Non-pigmented ciliary epithelial cell (primary cell): ENCODE measurements at regions not wholly inside any gene's neighbourhood (a gene's known extent, or its start where the extent isn't known, plus 50 kb on each side); places are given as distances from the start of the nearest gene placed in this dataset.

ENCODE experiments used
- DNase-seq: peaks from one replicate; pipeline ENCODE4 v3.0.0-alpha.2; 2010; ENCODE audit warnings: low read depth

DNA sequence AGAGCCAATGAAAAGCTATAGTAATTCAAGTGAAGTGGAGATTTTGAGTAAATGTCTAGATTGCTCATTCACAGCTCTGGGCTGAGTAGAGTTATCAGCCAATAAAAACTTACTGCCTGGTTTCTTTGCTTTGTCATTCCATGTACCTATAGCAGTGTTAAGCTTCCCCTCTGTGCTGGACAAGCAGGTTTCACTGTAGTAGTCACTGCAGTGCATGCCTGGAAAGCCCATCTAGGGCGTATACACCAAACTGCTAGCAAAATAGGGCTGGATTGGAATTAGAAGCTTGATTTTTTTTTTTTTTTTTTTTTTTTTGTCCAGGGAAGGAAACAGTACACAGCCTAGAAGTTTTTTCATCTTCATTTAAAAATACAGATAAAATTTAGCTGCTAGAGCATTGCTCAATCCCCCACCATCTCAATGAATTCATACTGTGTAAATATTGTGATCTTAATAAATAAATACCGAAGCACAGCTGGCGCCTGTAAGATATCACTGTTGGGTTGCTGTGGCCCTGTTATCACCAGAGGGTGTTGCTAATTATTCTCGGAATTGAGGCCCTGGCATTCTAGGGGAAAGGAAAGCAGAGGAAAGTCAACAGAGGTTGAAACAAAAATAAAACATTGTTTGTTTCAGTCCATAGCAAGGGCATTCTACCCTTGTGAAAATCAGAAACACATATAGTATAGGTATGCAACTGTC lies 968.5 kb upstream of the GJE1 start:
- no peak for DNase-seq

DNA sequence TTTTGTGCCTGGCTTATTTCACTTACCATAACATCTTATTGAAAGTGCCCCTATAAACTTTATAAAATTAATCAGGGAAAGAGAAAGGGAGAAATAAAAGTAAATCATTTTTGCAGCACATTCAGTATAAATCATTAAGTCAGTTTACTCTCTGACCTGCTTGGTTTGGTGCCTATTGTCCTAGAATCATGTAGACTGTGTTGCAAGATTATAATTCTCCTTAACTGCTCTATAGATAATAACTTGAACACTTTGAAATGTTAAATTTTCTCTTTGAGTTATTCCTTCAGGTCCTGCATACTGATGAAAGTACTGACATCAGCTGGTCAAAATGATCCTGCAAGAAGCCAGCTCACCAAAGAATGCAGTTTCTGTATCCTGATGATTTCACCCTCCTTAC lies 969.6 kb upstream of the GJE1 start:
- no peak for DNase-seq

DNA sequence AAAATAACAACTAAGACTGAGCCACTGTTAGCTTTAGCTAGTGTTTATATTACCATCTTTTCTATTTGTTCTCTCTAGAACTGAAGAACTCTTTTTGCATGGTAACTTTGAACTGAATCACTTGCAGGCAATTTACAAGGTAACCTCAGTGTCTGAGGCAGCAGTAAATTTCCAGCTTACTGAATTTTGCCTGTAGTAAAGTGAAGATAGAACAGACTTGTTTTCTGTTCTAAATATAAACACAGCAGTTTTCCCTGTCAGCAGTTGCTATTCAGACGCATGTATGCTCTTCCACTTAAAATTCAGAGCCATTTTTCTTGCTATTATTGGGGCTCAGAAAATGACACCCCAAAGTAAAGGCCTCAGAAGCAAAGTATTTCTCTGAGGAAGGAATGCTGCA lies 974.0 kb upstream of the GJE1 start:
- no peak for DNase-seq

DNA sequence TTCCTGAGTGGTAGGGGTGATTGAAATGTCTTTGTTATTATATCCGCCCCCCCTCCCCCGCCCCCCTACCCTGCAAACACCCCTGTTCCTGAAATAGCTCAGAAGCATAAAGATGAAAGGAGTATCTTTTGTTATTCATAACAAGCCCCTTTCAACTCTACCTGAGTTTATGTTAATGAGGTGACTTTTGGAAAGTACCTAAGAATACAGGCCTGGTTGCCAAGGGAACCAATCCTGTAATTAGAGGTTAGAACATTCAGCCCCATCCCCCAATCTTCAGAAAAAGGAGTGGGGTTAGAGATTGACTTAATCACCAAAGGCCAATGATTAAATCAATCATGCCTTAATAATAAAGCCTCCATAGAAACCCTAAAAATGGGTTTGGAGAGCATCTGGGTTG lies 979.2 kb upstream of the GJE1 start:
- no peak for DNase-seq

DNA sequence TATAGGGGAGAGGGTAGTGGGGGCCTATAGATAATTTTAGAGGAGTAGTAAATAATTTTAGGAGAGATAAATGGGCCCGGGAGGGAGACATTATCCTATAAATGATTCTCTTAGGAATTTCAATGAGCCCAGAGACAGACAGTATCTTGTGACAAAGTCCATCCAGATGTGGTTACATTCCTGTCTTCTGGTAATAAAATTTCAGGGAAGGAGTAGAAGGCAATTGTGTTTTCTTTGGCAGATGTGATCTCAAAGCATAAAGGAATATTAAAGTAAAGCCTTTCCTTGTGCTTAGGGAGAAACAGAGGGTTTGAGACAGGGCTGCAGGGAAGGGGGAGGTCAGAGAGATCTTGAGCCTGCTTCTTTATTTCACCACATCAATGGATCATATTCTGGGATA lies 979.8 kb upstream of the GJE1 start:
- DNase-seq: no peak

DNA sequence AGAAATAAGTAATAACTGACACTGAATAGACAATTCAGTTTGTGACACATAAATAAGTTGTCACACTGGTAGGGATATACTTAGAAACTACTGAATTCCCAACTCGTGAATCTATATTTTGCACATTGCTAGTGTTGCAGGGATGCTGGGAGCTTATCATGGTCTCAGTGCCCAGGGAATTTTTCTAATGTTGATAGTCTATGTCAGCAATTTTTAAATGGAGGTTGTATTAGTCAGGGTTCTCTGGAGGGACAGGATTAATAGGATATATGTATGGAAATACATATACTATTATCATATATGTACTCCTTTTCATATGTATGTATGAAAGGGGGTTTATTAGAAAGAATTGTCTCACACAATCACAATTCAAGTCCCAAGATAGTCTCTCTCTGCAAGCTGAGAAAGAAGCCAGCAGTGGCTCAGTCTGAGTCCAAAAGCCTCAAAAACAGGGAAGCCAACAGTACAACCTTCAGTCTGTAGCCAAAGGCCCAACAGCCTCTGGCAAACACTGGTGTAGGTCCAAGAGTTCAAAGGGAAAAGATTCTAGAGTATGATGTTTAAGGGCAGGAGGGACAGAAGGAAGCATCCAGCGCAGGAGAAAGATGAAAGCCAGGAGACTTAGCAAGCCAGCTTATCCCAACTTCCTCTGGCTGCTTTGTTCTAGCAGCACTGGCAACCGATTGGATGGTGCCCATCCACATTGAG lies 980.9 kb upstream of the GJE1 start:
- DNase-seq: no peak

DNA sequence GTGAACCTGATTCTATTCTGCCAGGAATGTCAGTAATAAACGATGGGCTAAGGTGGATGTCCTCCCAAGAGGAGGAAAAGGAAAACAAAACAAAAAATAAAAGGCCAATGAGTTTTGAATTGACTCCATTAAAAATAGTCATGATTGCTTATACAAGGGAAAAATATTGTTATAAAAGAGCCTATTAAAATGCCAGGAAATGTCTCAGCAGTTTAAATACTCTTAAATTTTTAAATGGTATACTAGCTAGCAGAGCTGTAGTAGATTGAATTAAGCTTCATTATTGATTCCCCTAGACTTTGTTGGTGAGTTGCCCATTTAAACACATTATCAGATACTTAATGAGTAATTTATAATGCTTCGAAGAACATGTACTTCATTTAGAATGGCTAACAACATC lies 990.9 kb upstream of the GJE1 start:
- DNase-seq: no peak

DNA sequence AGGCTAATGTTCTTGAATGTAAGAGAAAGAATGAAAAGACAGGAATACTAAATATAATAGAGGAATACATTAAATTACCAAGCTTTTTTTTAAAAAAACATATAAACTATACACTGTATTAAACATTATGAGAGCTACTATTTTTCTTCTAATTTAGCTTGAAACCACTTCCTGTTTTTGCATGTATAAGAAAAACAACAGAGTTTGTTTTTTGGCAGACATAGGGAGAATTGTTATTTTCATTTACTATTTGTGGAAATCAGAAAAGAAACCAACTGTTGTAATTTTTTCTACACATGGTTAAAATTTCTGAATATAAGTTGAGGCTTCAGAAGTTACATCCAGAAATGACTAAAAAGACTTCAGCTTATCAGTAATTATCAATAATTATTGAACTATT lies 991.8 kb upstream of the GJE1 start:
- DNase-seq: no peak

DNA sequence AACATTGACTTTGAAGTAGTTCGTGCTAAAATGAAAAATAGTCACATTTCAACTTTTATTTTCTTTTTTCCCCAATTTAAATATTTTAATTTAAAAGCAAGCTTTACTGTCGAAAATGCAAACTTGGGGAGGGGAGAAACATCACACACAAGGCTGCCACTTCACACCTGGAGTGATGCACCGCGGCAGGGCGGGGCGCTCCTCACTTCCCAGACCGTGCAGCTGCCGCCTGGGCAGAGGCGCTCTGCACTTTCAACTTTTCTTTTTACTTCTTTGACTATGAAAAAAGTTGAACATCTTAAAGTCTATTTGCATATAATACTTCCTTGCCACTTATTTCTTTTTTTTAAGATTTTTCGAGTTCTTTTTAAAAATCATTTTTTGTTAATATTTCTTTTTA lies 993.3 kb upstream of the GJE1 start:
- no peak for DNase-seq

DNA sequence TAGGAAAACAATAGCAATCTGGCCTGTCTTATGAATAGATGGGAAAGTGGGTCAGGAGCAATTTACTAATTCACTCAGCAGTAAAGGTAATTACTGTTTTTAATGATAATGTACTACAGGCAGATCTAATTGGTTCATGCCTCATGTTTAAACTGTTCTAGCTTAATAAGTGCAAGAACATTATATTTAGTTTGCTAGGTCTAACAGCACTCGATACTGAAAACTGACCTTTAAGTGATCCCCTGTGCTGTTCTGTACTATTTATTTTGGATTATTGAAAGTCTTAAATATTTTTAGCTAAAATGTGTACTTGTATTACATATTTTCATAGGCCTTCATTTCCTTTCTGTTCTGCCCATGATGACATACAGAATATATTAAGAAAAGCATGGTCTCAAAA lies 998.0 kb upstream of the GJE1 start:
- DNase-seq: no peak

DNA sequence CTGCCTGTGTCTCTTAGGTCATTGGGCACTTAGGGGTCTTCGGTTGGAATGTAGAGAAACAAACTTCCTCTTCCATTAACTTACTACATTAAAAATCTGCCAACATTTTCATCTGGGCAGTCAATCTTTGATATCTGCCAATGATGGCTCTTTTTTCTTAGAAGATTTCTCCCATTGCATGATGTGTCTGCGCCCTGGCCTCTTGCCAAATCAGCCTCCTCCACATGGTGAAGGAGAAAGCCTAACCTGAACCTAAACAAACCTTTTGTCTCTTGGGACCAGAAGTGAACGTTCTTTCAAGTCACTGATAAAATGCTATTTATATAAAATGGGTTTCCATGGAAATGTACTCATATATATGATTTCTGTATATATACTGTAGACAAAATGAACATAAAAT lies 998.9 kb upstream of the GJE1 start:
- no peak for DNase-seq

DNA sequence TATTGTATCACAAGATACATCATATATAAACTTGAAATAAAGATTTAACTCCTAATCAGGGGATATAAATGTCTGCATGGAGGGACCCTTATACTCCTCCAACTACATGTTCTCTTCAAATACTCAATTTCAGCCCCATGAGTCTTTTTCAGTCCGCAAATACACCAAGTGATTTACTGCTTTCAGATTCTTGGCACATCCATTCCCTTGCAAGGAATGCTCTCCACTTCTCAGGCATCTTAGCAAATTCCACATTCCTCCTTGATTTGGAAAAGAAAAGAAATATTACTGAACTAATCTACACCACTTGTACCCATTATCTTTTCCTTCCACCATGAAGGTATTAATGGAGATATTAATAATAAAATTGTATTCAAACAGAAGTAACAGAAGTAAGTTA lies 999.4 kb upstream of the GJE1 start:
- DNase-seq: no peak

DNA sequence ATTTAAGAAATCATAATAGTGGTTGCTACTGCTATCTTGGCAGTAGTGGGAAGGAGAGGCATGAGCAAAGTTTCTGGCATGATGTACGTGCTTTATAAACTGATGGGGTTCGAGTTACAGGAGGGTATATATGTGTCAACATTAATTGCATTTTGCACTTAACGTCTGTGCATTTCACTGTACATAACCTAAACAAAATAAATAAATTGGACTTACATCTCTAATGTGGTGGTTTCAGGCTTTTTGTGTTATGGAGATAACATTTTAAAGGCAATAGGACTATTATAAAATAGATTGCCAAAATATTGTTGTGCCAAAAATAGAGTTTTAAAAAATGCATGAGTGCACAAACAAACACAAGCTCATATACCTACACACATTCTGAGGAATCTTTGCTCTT lies 1001.1 kb upstream of the GJE1 start:
- no peak for DNase-seq

DNA sequence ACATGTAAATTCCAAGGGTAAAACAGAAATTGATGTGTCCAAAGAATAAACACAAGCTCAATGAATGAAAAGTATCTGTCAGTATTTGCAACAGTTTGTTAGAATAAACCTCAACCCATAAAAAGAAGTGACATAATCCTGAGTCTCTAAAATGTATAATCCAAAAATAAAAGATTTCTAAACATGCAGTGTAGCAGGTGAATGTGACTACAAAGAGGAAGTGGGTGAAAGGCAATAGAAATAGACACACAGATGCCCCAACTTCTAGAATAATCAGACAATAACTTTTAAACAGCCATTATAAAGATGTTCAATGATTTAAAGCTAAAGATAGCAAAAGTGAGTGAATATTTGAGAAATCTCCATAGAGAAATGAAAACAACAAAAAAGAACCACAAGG lies 1009.2 kb upstream of the GJE1 start:
- no peak for DNase-seq

DNA sequence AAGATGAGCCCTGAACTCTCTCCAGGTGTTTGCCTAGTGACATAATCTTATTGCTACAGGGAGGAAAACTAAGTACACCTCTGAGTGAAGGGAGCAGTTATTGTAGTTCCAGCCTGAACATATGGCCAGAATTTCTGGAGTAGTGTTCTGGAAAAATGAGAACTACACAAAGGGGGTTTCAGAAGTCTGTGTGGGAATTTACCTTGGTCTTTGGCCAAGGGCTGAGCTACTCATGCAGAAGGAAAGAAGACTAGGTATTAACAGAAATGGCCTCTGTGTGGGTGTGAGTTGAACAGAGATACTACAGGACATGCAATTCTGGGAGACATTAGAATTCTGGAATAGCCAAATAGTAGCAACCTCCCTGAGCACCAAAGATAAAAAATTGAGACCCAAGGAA lies 1009.7 kb upstream of the GJE1 start:
- DNase-seq: no peak

DNA sequence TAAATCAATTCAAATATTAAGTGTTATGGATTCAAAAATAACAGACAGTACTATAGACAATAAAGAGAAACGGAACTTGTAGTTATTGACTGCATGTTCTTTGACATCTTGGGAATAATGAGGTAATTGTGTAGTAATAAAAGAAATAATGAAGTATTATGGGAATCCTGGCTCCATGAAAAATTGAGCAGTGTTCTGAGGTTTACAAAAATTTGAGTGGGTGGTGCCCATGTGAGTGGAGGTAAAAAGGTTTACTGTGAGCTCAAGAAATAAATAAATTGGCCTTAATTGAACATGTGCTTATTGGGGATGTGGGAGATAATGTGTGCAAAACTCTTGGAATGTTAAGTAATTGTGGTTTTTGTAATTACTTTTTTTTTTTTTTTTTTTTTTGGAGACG lies 1013.7 kb upstream of the GJE1 start:
- no peak for DNase-seq

DNA sequence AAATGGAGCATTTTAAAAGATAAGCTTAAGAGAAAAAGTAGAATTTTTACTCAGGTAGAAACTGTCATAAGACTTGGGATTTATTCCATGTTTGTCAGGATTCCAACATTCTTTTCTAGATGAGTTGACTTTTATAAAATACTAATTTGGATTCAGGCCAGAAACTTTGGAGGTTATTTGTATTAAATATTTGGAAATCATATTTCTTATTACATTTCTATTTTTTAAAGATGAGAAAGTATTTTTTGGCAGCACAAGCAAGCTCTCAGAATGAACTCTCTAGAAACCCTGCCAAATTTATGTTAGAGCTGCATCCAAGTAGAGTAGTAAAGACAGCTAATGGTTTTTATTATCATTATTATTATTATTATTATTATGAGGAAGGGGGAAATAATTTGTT lies 1014.9 kb upstream of the GJE1 start:
- no peak for DNase-seq

DNA sequence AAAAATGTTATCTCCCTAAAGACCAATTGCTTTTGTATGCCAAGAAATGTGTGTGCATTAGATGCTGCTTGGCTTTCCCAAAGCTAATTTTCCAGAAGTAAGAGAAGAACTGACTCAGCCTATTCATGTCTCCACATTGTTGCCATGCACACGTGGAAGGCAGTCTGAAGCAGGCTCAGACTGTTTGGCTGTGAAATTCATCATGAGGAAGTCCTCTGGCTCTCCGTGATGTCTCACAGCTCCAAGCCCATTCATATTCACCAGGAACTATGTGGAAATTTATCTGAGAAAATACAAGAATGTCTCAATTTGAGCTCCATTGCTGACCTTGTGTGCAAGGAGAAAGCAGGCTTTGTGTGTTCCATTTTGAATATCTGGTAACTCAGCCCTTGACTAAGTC lies 1022.2 kb upstream of the GJE1 start:
- DNase-seq: no peak

DNA sequence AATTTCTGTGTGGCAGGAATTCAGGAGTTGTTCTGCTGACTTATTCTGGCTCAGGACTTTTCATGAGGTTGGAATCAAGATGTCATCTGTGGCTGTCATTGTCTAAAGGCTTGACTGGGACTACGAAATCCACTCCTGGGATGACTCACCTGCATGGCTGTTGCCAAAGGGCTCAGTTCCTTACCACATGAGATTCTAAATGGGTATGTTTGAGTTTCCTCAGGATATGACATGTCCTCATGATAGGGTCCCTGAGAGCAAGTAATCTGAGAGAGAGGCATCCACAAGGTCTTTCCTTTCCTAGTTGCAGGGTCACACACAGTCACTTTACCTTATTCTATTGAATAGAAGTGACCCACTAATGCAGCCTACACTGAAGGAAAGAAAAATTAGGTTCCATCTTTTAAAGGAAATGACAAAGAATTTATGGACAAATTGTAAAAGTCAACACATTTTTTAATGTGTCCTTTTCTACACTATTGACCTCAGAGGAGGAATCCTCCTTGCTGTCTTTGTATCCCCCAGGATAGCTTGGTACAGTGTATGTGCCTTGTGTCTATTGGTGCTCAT lies 1025.0 kb upstream of the GJE1 start:
- DNase-seq: no peak

DNA sequence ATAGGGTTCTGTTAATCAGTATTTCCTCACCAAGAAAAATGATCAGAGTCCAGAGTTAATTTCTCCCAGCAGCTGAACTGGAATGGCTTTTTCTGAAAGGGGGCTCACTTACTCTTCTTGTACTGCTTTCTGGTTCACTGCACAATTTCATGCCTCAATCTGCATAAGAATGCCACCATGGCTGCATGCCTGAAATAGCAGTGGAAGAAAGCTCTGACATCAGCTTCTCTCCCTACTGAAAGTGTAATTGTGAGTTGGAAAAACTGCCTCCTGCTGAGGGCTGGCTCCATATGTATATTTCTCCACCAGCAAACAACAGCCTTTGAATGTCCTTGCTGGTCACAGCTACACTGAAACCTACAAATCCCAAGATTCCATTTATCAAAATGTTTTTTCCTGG lies 1027.2 kb upstream of the GJE1 start:
- peak; percentile 82 for DNase-seq

DNA sequence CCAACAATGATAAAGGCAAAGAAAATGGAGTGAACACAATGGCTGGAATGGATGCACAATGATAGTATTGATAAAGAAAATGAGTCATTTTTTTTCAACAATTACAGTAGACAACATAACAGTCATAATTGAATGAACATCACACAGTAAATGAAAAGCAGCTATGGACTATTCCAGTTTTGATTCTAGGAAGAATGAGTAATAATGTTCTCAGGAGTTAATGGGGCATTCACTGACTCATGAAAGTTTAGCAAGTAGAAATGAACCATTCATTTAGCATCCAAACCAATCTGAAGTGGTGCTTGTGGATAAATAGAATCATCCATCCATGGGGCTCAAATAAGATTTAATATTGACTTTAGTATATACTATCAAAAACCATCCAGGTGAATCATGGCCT lies 1029.5 kb upstream of the GJE1 start:
- no peak for DNase-seq

DNA sequence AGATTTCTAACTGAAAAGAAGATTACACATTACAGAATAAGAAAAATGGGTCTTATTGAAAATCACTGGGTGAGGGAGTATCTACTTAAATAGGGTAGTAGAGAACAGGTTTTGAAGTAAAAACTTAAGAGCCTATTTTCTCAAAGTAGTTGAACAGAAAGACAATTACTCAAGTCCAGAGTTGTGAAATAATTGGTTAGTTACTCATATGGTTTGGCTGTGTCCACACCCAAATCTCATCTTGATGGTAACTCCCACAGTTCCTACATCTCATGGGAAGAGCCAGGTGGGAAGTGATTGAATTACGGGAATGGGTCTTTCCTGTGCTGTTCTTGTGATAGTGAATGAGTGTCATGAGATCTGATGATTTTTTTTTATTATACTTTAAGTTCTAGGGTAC lies 1035.3 kb upstream of the GJE1 start:
- DNase-seq: no peak

DNA sequence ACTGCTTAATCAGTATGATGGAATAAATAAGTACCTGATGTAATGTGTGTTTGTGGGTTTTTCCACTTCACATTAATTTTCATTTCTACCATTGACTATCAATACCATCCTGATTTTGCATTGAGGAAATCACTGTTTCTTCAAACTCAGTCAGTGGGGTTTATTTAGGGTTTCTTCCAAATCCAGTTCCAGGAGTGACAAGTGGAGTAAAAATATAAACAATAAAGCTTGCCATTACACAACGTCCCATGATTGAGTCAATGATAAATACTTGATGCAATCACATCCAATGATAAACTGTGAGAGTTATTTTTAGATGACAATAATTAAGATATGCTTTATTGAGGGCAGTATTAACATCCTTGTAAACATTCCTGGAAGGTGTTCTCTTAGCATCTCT lies 1037.4 kb upstream of the GJE1 start:
- no peak for DNase-seq

DNA sequence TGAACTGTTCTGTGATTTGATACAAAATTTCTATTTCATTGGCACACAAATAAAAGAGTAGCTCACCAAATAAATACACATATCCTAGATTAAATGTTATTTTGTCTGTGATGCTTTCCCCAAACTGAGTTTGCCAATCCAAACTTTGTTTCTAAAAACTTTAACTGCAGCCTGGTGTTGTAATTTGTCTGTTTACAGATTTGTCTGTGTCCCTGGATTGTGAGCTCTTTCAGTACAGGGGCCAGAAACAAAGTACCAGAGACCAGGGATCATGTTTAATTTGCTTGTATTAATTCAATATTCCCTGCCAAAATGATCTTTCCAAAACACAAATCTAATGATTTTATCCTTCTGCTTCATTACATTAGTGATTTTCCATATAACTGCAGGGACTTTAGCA lies 1044.6 kb upstream of the GJE1 start:
- DNase-seq: no peak
